Erythroblast (primary cell): ENCODE measurements at regions not wholly inside any gene's neighbourhood (a gene's known extent, or its start where the extent isn't known, plus 50 kb on each side); places are given as distances from the start of the nearest gene placed in this dataset.

Source experiments
- GATA1 ChIP-seq: IDR thresholded peaks from 2 replicates; pipeline ENCODE4 v1.6.1; 2011; ENCODE audit warnings: low read depth, mild to moderate bottlenecking, control low read depth, low read length, moderate library complexity
- POLR2A ChIP-seq: IDR thresholded peaks from 2 replicates; pipeline ENCODE4 v1.6.1; 2011; ENCODE audit warnings: mild to moderate bottlenecking, low read length

DNA sequence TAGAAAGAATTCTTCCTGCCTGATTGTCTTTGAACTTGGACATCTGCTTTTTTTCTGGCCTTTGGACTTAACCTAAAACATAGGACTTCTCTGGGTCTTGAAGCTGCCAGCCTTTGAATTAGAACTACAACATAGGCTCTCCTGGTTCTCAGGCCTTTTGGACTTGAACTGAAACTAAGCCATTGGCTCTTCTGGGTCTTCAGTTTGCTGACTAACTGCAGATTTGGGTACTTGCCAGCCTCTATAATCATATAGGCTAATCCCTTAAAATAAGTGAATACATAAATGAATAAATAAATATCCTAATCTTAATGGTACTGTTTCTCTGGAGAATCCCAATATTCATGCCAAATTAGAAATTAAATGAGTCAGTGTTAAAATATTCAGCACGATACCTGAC is 473.4 kb upstream of the PAPPA start:
- no peak for TF ChIP-seq POLR2A
- TF ChIP-seq GATA1, result no peak
